GM21390 (cell line): ENCODE measurements at regions not wholly inside any gene's neighbourhood (a gene's known extent, or its start where the extent isn't known, plus 50 kb on each side); places are given as distances from the start of the nearest gene placed in this dataset.
"Not testable (repeated sequence)": the region's sequence is repeated elsewhere in the genome, so short reads cannot be mapped to it uniquely, and the experiment has no call there.

ENCODE experiments used
- ATAC-seq: cut with Tn5 transposase; IDR thresholded peaks from one replicate; pipeline ENCODE4 v1.9.1; 2021; ENCODE audit not compliant: unreplicated experiment

- ATAC-seq: no peak
Measured at GRCh38 chr15:62495670-62496614, 330.9 kb upstream of the C2CD4B start.

- no peak for ATAC-seq
Measured at GRCh38 chr15:62497356-62497755, 332.3 kb upstream of the C2CD4B start.

GRCh38 chr15:62498278-62498677 lies 333.2 kb upstream of the C2CD4B start:
- ATAC-seq: no peak

- no peak for ATAC-seq
Measured at GRCh38 chr15:62498712-62499111, 333.6 kb upstream of the C2CD4B start.

GRCh38 chr15:62500325-62500724 lies 335.2 kb upstream of the C2CD4B start:
- ATAC-seq: no peak

- no peak for ATAC-seq
Measured at GRCh38 chr15:62502451-62502850, 337.4 kb upstream of the C2CD4B start.

GRCh38 chr15:62503451-62503850 lies 338.4 kb upstream of the C2CD4B start:
- ATAC-seq: no peak

- ATAC-seq: no peak
Measured at GRCh38 chr15:62505762-62506161, 340.7 kb upstream of the C2CD4B start.

- ATAC-seq: no peak
Measured at GRCh38 chr15:62506217-62506805, 341.2 kb upstream of the C2CD4B start.

GRCh38 chr15:62509395-62509958 lies 344.4 kb upstream of the C2CD4B start:
- ATAC-seq: no peak

- ATAC-seq: no peak
Measured at GRCh38 chr15:62510791-62511190, 345.7 kb upstream of the C2CD4B start.

- ATAC-seq: no peak
Measured at GRCh38 chr15:62512904-62513303, 347.8 kb upstream of the C2CD4B start.

- no peak for ATAC-seq
Measured at GRCh38 chr15:62513893-62514292, 348.8 kb upstream of the C2CD4B start.

GRCh38 chr15:62515696-62516395 lies 350.8 kb upstream of the C2CD4B start:
- ATAC-seq: no peak

- no peak for ATAC-seq
Measured at GRCh38 chr15:62517541-62517940, 352.5 kb upstream of the C2CD4B start.

GRCh38 chr15:62518666-62519065 lies 353.6 kb upstream of the C2CD4B start:
- not testable (repeated sequence) for ATAC-seq

GRCh38 chr15:62519900-62520299 lies 354.8 kb upstream of the C2CD4B start:
- ATAC-seq: no peak

GRCh38 chr15:62520887-62521286 lies 355.8 kb upstream of the C2CD4B start:
- no peak for ATAC-seq

GRCh38 chr15:62521396-62521795 lies 356.3 kb upstream of the C2CD4B start:
- no peak for ATAC-seq

GRCh38 chr15:62524848-62525247 lies 359.8 kb upstream of the C2CD4B start:
- ATAC-seq: no peak

GRCh38 chr15:62527387-62527786 lies 362.3 kb upstream of the C2CD4B start:
- ATAC-seq: no peak
